ENCODE measurements at regions not wholly inside any gene's neighbourhood (a gene's known extent, or its start where the extent isn't known, plus 50 kb on each side); places are given as distances from the start of the nearest gene placed in this dataset.

GRCh38 chr5:165757791-165758190 lies 2252.4 kb downstream of the MAT2B start:
- no peak for TF ChIP-seq CTCF (IDR thresholded peaks at IDR 0.05)
- no peaks in the 10 kb centered on the region for H3K36me3 Mint-ChIP-seq (ENCODE audit: low read depth)
- peaks cover 5% of the 10 kb centered on the region for H3K27me3 Mint-ChIP-seq (ENCODE audit: low read depth)
- H3K4me3 Mint-ChIP-seq (ENCODE audit: unreplicated experiment) = no peak overlapping the region
- DNase-seq (ENCODE audit: low spot score) = no peak
- H3K27ac Mint-ChIP-seq (ENCODE audit: unreplicated experiment) = no peak overlapping the region
- no peaks in the 10 kb centered on the region for H3K9me3 Mint-ChIP-seq (ENCODE audit: low read depth)
- H3K4me1 Mint-ChIP-seq (ENCODE audit: low read depth) = no peaks in the 10 kb centered on the region

GRCh38 chr5:165775111-165775510 lies 2269.7 kb downstream of the MAT2B start:
- Mint-ChIP-seq H3K4me1 (ENCODE audit: low read depth) (no peaks in the 10 kb centered on the region), H3K27me3 (ENCODE audit: low read depth) (no peaks in the 10 kb centered on the region), H3K36me3 (ENCODE audit: low read depth) (no peaks in the 10 kb centered on the region), H3K27ac (ENCODE audit: unreplicated experiment) (no peak overlapping the region), H3K4me3 (ENCODE audit: unreplicated experiment) (no peak overlapping the region), H3K9me3 (ENCODE audit: low read depth) (peaks cover 6% of the 10 kb centered on the region)
- TF ChIP-seq CTCF (IDR thresholded peaks at IDR 0.05) = no peak
- no peak for DNase-seq (ENCODE audit: low spot score)

GRCh38 chr5:165779505-165779904 lies 2274.1 kb downstream of the MAT2B start:
- H3K4me3 Mint-ChIP-seq (ENCODE audit: unreplicated experiment) = no peak overlapping the region

GRCh38 chr5:165780901-165781300 lies 2275.5 kb downstream of the MAT2B start:
- H3K36me3 Mint-ChIP-seq (ENCODE audit: low read depth) = no peaks in the 10 kb centered on the region
- no peak for TF ChIP-seq CTCF (IDR thresholded peaks at IDR 0.05)
- no peaks in the 10 kb centered on the region for H3K4me1 Mint-ChIP-seq (ENCODE audit: low read depth)
- DNase-seq (ENCODE audit: low spot score) = no peak
- no peak overlapping the region for H3K4me3 Mint-ChIP-seq (ENCODE audit: unreplicated experiment)
- peaks cover 6% of the 10 kb centered on the region for H3K9me3 Mint-ChIP-seq (ENCODE audit: low read depth)
- no peak overlapping the region for H3K27ac Mint-ChIP-seq (ENCODE audit: unreplicated experiment)
- no peaks in the 10 kb centered on the region for H3K27me3 Mint-ChIP-seq (ENCODE audit: low read depth)

More at GRCh38 chr5:165779505-165779904, 2274.1 kb downstream of the MAT2B start:
- H3K9me3 Mint-ChIP-seq (ENCODE audit: low read depth) = peaks cover 6% of the 10 kb centered on the region
- H3K36me3 Mint-ChIP-seq (ENCODE audit: low read depth) = no peaks in the 10 kb centered on the region
- H3K4me1 Mint-ChIP-seq (ENCODE audit: low read depth) = no peaks in the 10 kb centered on the region
- no peak overlapping the region for H3K27ac Mint-ChIP-seq (ENCODE audit: unreplicated experiment)
- no peaks in the 10 kb centered on the region for H3K27me3 Mint-ChIP-seq (ENCODE audit: low read depth)
- TF ChIP-seq CTCF (IDR thresholded peaks at IDR 0.05) = no peak
- no peak for DNase-seq (ENCODE audit: low spot score)

- H3K4me3 Mint-ChIP-seq (ENCODE audit: unreplicated experiment) = no peak overlapping the region
- H3K9me3 Mint-ChIP-seq (ENCODE audit: low read depth) = peaks cover 3% of the 10 kb centered on the region
- no peaks in the 10 kb centered on the region for H3K27me3 Mint-ChIP-seq (ENCODE audit: low read depth)
- no peaks in the 10 kb centered on the region for H3K4me1 Mint-ChIP-seq (ENCODE audit: low read depth)
- no peak overlapping the region for H3K27ac Mint-ChIP-seq (ENCODE audit: unreplicated experiment)
- no peak for DNase-seq (ENCODE audit: low spot score)
- H3K36me3 Mint-ChIP-seq (ENCODE audit: low read depth) = no peaks in the 10 kb centered on the region
- no peak for TF ChIP-seq CTCF (IDR thresholded peaks at IDR 0.05)
Measured at GRCh38 chr5:165781738-165782137, 2276.3 kb downstream of the MAT2B start.
